NCI-H2081 treated with DMSO at 0.1 percent for 48 hours (cell line): ENCODE measurements at regions not wholly inside any gene's neighbourhood (a gene's known extent, or its start where the extent isn't known, plus 50 kb on each side); places are given as distances from the start of the nearest gene placed in this dataset.

ENCODE experiments used
- DNase-seq: peaks from one replicate; lab custom pipeline; 2025; lab: John Stamatoyannopoulos, UW

- DNase-seq = peak; percentile 34
Measured at GRCh38 chr18:72086421-72086820, 457.7 kb downstream of the CBLN2 start.

- DNase-seq = no peak
Measured at GRCh38 chr18:72075040-72075439, 469.1 kb downstream of the CBLN2 start.

GRCh38 chr18:72063001-72063400 is 481.1 kb downstream of the CBLN2 start:
- no peak for DNase-seq

- DNase-seq = no peak
Measured at GRCh38 chr18:72058851-72059250, 485.3 kb downstream of the CBLN2 start.

GRCh38 chr18:72056171-72056570 is 488.0 kb downstream of the CBLN2 start:
- DNase-seq = no peak

GRCh38 chr18:72041313-72042032 is 502.7 kb downstream of the CBLN2 start:
- DNase-seq = no peak

- DNase-seq = no peak
Measured at GRCh38 chr18:72013427-72013850, 530.7 kb downstream of the CBLN2 start.

GRCh38 chr18:71998547-71999097 is 545.5 kb downstream of the CBLN2 start:
- DNase-seq = no peak

GRCh38 chr18:71995904-71996465 is 548.2 kb downstream of the CBLN2 start:
- DNase-seq = no peak

- no peak for DNase-seq
Measured at GRCh38 chr18:71994273-71994672, 549.9 kb downstream of the CBLN2 start.

GRCh38 chr18:71989616-71990015 is 554.5 kb downstream of the CBLN2 start:
- DNase-seq = no peak

- no peak for DNase-seq
Measured at GRCh38 chr18:71986351-71987050, 557.6 kb downstream of the CBLN2 start.

GRCh38 chr18:71976744-71977143 is 567.4 kb downstream of the CBLN2 start:
- no peak for DNase-seq

- DNase-seq = no peak
Measured at GRCh38 chr18:71966791-71967190, 577.4 kb downstream of the CBLN2 start.

- no peak for DNase-seq
Measured at GRCh38 chr18:71958605-71959004, 585.5 kb downstream of the CBLN2 start.

GRCh38 chr18:71951001-71951400 is 593.1 kb downstream of the CBLN2 start:
- DNase-seq = no peak

GRCh38 chr18:71942433-71942832 is 601.7 kb downstream of the CBLN2 start:
- no peak for DNase-seq

GRCh38 chr18:71939483-71939882 is 604.7 kb downstream of the CBLN2 start:
- no peak for DNase-seq

- DNase-seq = no peak
Measured at GRCh38 chr18:71936744-71937143, 607.4 kb downstream of the CBLN2 start.

GRCh38 chr18:71919211-71919610 is 624.9 kb downstream of the CBLN2 start:
- DNase-seq = no peak

GRCh38 chr18:71913641-71914040 is 630.5 kb downstream of the CBLN2 start:
- no peak for DNase-seq

- no peak for DNase-seq
Measured at GRCh38 chr18:71902482-71902881, 641.7 kb downstream of the CBLN2 start.
